DMS53 (cell line): ENCODE measurements at regions not wholly inside any gene's neighbourhood (a gene's known extent, or its start where the extent isn't known, plus 50 kb on each side); places are given as distances from the start of the nearest gene placed in this dataset.

Experiments
- DNase-seq: peaks from one replicate; lab custom pipeline; 2025; lab: John Stamatoyannopoulos, UW

DNA sequence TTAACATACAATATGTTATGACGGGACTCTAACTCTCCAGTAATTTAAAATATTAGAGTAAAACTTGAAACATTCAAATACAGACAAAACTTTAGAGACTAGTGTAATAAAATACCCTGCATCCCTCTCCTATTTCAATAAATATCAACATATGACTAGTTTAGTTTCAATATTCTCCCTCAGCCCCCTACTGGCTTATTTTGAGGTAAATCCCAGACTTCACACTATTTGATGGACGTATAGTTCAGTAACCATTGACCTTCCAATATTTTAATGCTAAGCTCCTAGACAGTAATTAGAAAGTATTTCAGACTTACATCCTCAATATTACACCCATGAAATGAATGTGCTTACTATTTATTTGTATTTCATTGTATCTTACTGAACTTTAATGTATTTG, 180.7 kb upstream of the STARD13 start:
- peak; percentile 2 for DNase-seq

DNA sequence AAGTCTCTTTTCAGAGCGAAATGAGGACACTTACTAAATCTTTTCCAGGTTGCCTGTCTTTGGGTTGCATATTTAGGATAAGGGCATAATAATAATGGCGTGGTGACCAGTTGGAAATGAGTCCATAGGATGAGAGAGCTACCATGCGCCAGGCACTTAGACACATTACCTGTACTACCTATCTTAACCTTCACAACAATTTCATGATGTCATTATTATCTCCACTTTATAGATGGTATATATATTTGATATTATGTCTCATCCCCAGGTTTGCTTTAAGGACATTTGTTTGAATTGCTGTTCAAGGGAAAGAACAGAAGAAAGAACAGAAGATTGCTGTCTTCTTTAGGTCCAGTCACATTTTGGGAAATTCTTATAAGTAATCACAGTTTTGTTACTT, 182.0 kb upstream of the STARD13 start:
- no peak for DNase-seq

DNA sequence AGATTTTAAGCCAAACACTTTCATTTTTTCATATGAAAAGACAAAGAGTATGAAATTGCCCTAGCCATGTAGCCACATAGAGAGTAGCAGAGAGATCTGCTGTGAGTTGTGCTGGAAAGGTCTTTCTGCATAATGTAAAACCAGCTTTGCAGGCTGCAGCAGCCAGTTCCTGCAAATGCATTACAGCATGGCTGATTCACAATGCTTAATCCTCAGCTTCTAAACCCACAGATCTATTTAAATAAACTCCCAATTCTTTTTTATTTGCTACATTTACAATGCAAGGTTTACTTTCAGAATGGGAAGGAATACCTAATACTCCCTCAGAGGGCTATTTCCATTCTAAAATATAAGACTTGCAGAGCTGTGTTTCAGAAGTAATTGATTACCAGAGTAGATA, 185.6 kb upstream of the STARD13 start:
- DNase-seq: no peak

DNA sequence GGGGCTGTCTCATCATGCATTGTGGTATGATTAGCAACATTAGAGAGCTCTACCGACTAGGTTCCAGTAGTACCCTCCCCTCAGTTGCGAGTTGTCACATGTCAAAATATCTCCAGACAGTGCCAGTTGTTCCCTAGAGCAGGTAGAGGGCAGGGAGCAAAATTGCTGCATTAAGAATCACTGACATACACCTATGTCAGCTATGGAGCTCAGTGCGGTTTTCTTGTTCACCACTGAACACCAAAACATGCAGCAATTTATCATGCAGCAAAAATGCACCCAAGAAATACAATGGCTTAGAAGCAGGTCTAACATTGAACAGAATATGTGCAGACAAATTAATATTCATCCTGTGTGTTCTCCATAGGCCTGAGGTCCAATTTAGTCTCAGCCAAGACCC, 186.9 kb upstream of the STARD13 start:
- no peak for DNase-seq

DNA sequence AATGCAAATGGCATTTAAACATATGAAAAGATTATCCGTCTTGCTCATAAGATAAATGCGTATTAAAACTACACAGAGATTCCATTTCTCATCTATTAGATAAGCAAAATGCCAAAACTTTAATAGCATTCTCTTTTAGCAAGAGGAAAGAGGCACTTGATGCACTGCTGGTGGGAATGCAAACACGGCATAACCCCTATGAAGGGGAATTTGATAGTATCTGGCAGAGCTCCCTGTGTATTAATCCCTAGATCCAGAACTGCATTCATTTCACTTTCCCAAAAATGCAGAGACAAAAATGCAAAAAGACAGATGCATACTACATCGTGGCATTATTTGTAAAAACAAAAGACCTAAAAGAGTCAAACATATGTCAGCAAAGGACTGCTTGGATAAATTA, 193.6 kb upstream of the STARD13 start:
- DNase-seq: no peak

DNA sequence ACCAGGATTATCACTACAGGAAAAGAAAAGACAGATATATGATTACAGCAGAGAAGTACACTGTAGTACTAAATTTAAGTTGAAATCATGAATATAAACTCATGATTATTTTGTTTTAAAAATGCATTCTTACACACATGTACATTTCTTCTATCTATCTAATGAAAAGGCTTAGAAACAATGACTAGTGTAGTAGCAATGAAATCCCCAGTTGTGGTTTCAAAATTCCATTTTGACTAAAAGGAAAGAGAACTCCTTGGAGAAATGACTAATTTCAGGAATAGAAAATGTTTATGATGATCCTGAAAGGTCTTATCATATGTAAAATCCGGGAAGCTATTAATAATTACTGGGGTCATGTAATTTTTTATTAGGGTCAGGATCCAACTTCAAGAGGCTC, 195.0 kb upstream of the STARD13 start:
- DNase-seq: no peak

DNA sequence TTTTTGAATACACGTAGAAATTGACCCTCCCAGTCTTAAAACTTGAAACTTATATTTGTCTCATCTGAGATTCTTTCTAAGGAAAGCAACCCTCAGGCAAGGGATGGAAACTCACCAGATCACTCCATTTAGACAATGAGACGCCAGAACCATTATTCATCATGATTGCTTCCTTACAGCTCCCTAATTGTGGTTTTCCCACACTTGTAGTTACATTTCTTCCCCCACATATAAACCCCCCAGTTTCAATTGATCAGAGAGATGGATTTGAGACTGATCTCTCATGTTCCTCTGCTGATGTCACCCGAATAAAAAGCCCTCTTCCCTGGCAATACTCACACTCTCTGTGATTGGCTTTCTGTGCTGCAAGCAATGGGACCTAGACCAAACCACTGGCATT, 197.9 kb upstream of the STARD13 start:
- DNase-seq: no peak

DNA sequence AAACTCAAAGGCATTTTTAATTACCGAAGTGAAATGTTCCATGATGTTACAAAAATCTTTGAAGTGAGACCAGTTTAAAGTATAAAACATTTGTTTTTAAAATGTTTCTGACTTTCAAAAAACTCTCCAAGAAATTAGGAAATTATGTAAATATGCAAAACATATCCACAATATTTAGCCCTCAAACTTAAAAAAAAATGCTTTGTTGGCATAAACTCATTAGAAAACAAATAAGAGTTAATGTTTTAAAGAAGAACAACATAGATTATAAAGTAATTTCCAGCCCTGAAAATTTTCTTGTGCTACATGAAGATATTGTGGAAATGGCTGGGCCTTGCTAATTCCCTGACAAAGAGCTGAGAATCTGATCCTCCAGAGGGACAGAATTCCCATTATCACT, 199.7 kb upstream of the STARD13 start:
- DNase-seq: no peak

DNA sequence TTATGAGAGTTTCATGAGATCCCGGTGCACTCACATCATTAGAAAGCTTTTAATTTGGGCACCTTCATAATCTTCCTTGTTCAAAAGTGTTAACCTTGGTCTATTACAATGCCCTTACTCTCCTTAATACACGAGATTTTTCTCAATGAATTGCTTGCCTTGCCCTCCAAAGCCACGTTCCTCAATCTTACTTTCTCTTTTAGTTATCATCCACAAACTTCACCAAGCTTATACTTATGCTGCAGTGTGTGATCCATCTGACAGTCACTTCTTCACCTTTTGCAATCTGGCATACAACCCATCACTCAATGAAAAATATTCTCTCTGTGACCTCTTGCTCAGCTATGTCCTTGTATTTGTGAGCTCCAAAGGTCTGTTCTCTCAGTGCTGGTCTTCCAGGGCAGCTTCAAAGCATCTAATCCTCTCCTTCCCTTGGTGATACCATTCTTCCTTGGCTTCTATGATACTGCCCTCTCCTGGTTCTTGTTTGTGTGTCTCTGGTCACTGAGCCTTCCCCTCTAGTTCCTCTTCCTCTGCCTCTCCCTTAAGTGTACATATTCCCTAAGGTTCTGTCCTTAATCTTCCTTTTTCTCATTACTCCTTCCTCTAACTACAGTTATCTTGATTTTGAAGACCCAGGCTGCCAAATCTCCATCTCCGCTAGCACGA, 202.2 kb upstream of the STARD13 start:
- DNase-seq: peak; percentile 48

DNA sequence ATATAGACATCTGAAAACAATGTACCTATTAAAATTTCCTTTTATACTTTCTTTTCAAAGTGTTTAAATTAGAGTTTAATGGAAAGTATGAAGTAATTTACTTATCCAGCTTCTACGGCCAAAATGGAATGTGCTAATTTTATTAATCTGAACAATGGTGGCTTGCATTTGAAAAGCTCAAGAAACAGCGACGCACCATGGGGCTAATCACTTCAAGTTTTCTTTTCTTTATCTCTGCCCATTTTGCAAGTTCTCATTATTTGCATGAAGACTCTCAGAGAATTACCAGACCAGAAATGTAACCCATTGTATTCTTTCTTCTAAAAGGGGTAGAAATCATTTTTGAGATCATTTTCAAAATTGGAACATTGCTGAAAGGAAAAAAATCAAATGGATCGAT, 204.0 kb upstream of the STARD13 start:
- no peak for DNase-seq

DNA sequence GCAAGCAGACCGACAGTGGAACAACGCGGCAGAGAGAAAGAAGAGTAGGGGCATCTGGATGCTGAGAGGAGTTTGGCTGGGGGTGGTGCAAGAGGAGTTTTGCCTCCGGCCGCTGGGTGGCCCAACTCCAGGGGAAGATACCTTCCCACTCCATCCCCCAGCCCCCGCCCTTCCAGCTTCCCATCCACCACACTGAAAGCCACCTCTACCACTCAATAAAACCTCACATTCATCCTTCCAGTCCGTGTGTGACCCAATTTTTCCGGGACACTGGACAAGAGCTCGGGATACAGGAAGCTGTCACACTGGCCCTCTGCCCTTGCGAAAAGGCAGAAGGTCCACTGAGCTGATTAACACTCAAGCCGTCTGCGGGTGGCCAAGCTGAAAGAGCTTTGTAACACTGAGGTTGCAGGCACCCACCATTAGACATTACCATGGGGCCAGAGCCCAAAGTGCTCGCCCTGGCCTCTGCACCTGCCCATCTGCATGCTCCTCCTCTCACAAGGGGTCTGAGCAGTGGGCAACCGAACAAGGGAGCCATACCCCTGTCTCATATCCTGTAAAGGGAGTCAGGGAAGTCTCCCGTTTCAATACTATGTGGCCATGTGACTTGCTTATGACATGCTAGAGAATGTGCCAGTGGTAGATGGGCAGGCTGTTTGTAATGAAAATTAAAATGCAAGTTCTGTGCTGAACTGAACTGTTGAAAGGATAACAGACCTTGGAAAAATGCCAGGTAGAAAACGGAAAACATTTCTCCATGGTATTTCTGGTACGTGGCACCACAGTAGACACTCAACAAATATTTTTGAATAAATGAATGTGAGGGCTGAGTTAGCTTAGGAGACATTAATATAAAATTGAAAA, 205.1 kb upstream of the STARD13 start:
- no peak for DNase-seq

DNA sequence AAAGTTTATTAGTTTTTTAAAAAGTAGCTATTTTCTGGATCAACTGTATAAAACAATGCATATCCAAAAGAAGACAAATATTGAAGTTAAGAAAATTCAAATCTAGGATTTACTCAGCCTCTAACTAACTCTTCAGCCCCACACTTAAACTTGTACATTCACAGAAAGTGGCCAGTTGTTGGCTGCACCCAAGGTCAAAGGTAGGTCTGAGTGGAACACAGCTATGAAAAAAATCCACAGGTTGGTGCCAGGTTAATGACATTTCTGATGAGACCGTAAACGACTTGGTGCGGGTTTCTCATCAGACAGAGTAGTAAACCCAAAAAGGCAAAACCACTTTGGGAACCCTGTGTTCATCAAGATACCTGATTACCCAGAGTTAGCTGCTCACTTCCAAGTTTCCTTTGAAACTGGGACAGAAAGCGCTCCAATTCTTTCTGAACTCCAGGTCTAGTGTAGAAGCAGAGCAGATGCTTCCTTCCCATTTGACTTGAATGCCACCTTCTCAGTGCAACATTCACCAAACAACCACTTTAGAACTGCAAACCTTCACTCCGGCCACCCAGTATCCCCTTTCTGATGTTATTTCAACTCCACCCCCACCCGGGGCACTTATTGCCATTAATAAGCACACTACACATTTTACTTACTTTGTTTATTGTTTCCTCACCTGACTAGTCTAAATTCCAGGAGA, 208.3 kb upstream of the STARD13 start:
- no peak for DNase-seq

DNA sequence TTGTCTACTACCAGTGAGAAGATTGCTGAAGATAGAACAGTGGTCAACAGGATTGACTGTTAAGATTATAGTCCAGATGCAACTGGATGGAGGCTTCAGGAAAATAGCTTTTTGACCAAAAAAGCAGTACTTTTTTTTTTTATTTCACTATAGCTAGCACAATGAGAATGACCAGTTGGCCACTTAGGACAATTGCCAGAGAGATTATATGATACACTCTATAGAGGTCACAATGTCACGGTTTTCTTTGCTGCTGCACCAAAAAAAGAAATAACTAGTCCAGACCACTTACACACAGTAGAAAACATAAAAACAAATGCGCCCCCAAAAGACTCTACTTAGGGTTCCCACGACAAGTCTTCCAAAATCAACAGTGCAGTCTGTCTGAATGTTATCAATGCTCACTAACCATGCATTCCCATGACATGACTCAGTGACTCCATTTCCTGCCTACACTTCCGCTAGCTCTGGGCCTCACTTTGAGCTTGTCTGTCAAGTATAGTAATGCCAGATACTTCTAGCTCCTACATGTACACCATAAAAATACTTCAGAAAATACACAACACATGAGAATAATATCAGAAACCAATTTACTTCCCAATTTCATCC, 209.1 kb upstream of the STARD13 start:
- peak; percentile 63 for DNase-seq

DNA sequence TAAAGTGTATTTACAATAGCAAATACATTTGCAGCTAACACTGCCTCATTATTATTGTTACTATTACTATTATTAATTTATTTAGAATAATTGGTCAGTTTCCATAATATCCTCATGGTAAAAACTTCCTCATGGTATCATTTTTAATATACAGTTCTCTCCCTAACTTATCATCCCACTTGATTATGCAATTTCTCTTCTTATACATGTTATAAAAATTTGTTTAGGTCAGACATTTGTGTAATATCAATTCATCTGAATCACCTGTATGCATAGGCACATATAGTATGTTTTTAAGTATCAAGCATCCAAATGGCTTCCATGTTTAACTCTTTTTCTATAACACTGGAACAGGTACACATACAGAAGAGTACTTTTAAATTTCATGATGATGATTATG, 210.8 kb upstream of the STARD13 start:
- DNase-seq: no peak

DNA sequence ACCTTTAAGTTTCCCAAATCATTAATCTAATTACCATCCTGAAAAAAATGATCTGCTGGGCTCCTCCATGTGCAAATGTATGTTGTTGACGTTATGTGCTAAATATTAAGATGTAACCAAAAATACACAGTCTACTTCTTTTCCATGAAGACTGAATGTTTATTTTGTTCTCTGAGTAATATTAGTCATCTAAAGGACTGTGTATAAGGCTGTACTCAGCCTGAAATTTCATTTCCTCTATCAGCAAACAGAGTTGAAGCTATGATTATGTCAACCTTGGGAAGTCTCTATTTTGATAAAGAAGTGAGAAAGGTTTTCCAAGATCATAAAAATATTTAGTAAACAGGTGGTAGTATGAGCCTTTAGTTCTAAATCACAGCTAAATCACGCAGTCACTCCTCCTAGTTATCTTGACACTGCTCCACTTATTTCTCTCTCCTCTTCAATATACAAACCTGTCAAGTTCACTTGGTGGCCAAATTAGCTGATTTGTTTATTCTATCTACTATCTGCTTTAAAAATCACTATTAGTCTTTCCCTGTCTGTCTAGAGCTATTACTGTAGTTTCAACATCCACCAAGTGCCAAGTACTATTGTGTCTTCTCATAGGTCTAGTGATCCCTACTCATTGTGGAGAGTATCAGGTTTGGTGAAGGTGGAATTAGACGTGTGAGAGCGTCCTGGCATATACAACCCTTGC, 211.7 kb upstream of the STARD13 start:
- DNase-seq: peak; percentile 31

DNA sequence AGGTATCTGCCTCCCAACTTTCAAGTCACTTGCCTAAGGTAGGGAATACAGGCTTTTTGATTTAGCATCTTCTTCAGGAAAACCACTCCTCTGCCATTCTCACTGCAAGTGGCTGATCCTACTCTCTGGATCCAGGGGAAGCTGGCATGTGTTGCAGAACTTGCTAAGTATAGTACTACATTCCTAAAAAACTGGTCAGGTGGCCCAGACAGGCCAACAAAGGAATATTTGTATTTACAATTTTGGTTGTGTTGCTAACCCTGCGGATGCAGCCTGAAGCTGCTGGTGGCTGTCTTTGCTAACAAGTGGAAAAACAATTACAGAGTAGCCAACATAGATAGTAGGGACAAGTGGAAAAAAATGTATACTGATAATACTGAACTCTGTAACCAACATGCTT, 222.5 kb upstream of the STARD13 start:
- DNase-seq: no peak

DNA sequence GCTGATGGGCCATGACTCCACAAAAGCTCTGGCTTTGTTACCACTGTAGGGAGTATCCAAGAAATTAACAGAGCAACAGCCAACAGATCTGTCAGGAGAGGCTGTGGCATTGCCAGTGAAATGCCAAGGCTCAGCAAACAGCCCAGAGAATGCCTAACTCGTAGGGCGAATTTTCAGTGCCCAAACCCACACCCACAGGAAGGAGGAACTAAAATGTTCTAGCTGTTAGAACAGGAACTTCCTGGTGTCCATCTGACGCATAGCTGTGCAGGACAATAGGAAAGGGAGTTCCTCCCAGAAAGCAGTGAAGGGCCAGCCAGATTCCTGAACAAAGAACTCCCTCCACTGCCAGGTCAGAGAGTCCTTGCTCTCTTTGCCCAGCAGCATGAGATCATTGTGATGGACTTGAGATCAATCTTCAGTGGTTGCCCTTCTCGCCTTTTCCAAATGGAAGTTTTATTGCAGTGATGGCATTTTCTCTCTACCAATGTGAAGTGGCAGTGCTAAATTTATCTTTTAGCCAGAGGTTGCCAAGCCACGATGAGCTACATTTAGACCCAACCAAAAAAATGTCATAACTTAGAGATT, 224.2 kb upstream of the STARD13 start:
- peak; percentile 28 for DNase-seq

DNA sequence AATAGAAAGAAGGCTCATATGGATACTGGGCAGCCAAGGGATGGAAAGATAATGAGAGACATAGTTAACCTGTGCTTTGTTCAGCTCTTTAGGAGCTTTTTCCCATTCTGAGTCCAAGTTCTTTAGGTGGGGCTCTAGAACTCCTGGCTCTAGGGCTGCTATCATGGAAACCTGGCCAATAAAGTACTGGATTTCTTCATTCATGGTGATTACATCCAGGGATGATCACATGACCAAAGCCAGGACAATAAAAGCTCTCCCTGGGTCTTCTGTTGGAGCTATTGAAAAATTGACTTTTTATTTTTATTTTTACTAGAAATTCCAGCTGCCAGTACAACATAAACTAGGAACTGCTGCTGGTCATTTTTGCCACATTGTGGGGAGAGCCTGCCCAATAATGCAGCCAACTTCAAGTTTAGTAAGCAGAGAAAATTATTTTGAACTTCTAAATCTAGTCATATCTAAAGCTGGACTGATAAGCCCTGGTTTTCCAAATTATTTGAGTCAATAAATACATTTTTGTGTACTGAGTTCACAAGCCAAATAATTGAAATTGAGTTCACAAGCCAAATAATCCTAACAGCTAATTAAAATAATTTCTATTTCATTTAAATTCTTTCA, 224.9 kb upstream of the STARD13 start:
- no peak for DNase-seq

DNA sequence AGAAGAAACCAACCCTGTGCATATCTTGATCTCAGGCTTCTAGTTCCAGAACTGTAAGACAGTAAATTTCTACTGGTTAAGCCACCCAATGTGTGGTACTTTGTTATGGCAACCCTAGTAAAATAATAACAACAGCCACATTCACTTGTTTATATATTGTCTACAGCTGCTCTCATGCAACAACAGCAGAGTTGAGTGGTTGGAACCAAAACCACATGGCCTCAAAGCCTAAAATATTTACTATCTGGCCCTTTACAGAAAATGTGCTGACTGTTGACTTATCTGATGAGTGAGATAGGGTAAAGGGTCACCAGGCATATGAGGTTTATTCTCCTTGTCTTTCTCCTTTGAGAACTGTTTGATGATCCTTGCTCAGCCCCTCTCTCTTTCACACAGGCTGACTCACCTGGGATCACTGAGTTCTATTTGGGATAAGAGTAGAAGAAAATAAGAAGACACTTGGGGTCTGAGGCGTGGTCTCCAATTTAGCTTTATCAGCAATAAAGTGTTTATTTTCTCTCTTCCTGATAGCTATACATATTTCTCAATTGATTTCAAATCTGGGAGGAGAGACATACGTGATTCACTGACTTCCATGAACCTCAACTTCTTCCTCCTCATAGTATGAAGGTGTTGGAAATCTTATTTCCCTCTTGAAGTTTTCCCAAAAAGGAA, 227.5 kb upstream of the STARD13 start:
- peak; percentile 11 for DNase-seq

DNA sequence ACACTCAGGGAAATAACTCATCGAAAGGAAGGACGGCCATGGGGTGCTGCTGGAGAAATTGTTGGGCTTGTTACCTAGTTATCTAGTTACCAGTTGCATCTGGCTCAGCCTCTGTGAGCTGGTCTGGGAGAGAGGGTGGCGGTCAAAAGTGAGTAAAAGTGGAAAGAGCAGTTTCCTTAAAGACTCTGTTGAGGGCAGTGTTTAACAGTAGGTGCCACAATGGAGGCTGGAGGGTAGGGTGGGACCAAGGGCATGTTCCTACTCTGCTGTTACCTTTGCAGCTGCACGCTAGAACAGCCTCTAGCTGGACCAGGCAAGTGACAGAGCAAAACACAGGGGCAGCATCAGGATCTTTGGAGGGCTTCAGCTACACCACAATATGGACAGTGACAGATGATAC, 228.8 kb upstream of the STARD13 start:
- peak; percentile 12 for DNase-seq

DNA sequence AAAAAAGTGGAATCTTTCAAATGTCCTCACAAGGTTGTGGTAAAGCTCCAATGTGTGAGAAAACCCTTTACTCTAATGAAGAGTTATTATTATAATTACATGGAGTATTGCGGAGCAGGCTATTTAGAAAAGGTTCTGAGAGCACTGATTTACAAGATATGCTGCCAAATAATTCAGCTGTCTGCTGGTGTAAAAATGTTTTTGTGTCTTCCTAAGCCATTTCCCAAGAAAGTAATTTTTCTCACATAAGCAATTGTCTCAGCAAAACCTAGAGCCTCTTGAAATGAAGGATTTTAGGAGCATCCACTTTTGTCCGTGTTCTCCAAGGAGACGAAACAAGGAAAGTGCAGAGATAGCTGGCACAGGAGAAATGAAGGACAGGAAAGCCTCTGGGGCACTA, 229.6 kb upstream of the STARD13 start:
- no peak for DNase-seq
